ENCODE measurements at regions not wholly inside any gene's neighbourhood (a gene's known extent, or its start where the extent isn't known, plus 50 kb on each side); places are given as distances from the start of the nearest gene placed in this dataset.

DNA sequence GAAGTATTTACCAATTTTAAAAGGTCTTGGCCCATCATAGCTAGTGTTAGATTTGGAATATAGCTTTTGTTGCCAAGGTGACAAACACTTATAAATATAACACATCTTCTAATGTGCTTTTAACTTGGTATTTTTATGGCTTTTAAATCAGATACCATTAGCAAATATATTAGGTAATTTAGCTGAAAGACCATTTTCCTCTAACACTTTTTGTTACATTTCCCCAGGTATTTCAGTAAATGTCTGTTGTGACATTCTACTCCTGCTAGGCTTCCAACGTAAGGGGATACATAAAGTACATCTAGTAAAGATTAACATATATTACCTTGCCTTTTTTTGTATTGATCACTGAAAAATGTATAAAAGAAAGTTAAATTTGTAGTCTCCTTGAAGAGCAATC is 75.0 kb upstream of the SEM1 start:
- TF ChIP-seq POLR2AphosphoS5 (IDR thresholded peaks at IDR 0.05) (no peak), POLR2A (IDR thresholded peaks at IDR 0.05; ENCODE audit: low read depth) (no peak)
- TF ChIP-seq, protein P1, sequence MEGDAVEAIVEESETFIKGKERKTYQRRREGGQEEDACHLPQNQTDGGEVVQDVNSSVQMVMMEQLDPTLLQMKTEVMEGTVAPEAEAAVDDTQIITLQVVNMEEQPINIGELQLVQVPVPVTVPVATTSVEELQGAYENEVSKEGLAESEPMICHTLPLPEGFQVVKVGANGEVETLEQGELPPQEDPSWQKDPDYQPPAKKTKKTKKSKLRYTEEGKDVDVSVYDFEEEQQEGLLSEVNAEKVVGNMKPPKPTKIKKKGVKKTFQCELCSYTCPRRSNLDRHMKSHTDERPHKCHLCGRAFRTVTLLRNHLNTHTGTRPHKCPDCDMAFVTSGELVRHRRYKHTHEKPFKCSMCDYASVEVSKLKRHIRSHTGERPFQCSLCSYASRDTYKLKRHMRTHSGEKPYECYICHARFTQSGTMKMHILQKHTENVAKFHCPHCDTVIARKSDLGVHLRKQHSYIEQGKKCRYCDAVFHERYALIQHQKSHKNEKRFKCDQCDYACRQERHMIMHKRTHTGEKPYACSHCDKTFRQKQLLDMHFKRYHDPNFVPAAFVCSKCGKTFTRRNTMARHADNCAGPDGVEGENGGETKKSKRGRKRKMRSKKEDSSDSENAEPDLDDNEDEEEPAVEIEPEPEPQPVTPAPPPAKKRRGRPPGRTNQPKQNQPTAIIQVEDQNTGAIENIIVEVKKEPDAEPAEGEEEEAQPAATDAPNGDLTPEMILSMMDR (IDR thresholded peaks at IDR 0.05) = no peak

All from esophagus muscularis mucosa (tissue), 3 donors.